Duodenal mucosa (tissue), 2 donors: ENCODE measurements at regions not wholly inside any gene's neighbourhood (a gene's known extent, or its start where the extent isn't known, plus 50 kb on each side); places are given as distances from the start of the nearest gene placed in this dataset.

ENCODE experiments used
- H3K27ac ChIP-seq: one replicate; pipeline ENCODE4 v1.7.0; 2013; ENCODE audit warnings: low read depth, low read length
- H3K27me3 ChIP-seq, 2 donors: one replicate each; pipeline ENCODE4 v1.7.0; 2013; ENCODE audit warnings: low read length in 2 of 2, control low read depth in 1 of 2; ENCODE audit not compliant: insufficient read depth in 2 of 2, control insufficient read depth in 1 of 2
- H3K36me3 ChIP-seq, 2 donors: one replicate each; pipeline ENCODE4 v1.7.0; 2013; ENCODE audit warnings: low read length in 2 of 2, control low read depth in 1 of 2; ENCODE audit not compliant: insufficient read depth in 2 of 2, control insufficient read depth in 1 of 2
- H3K4me1 ChIP-seq, 2 donors: one replicate each; pipeline ENCODE4 v1.7.0; 2013; ENCODE audit warnings: low read length in 2 of 2, control low read depth in 1 of 2; ENCODE audit not compliant: insufficient read depth in 2 of 2, control insufficient read depth in 1 of 2
- H3K4me3 ChIP-seq, 2 donors: one replicate each; pipeline ENCODE4 v1.7.0; 2013; ENCODE audit warnings: low read length in 2 of 2, low read depth in 1 of 2
- H3K9ac ChIP-seq, 2 donors: one replicate each; pipeline ENCODE4 v1.7.0; 2013; ENCODE audit warnings: low read length in 2 of 2, low read depth in 1 of 2
- H3K9me3 ChIP-seq, 2 donors: one replicate each; pipeline ENCODE4 v1.7.0; 2013; ENCODE audit warnings: low read length in 2 of 2, control low read depth in 1 of 2; ENCODE audit not compliant: control insufficient read depth in 1 of 2

- Histone ChIP-seq H3K4me1 (peaks cover 0 to 2% of the 10 kb centered on the region in 2 donors), H3K4me3 (no peak overlapping the region), H3K9me3 (no peaks in the 10 kb centered on the region), H3K36me3 (no peaks in the 10 kb centered on the region), H3K27ac (no peak overlapping the region), H3K9ac (no peak overlapping the region), H3K27me3 (no peaks in the 10 kb centered on the region)
Observed at GRCh38 chr14:34354556-34354955, 107.5 kb downstream of the SPTSSA start.

- Histone ChIP-seq H3K4me3 (no peak overlapping the region), H3K9ac (no peak overlapping the region), H3K9me3 (no peaks in the 10 kb centered on the region), H3K27ac (no peak overlapping the region), H3K27me3 (no peaks in the 10 kb centered on the region), H3K4me1 (no peaks in the 10 kb centered on the region), H3K36me3 (no peaks in the 10 kb centered on the region)
Observed at GRCh38 chr14:34350903-34351302, 111.1 kb downstream of the SPTSSA start.

GRCh38 chr14:34348592-34348991 is 113.4 kb downstream of the SPTSSA start:
- Histone ChIP-seq H3K9ac (no peak overlapping the region), H3K4me1 (no peaks in the 10 kb centered on the region), H3K36me3 (no peaks in the 10 kb centered on the region), H3K27ac (no peak overlapping the region), H3K4me3 (no peak overlapping the region), H3K27me3 (no peaks in the 10 kb centered on the region), H3K9me3 (no peaks in the 10 kb centered on the region)

- Histone ChIP-seq H3K9ac (no peak overlapping the region), H3K27ac (no peak overlapping the region), H3K4me1 (no peaks in the 10 kb centered on the region), H3K9me3 (no peaks in the 10 kb centered on the region), H3K36me3 (no peaks in the 10 kb centered on the region), H3K27me3 (no peaks in the 10 kb centered on the region), H3K4me3 (no peak overlapping the region)
Observed at GRCh38 chr14:34347683-34348082, 114.4 kb downstream of the SPTSSA start.

- H3K27me3 ChIP-seq = no peaks in the 10 kb centered on the region
- H3K9me3 ChIP-seq = no peaks in the 10 kb centered on the region
- no peak overlapping the region for H3K9ac ChIP-seq
- no peak overlapping the region for H3K4me3 ChIP-seq
- no peak overlapping the region for H3K27ac ChIP-seq
- no peaks in the 10 kb centered on the region for H3K36me3 ChIP-seq
- no peaks in the 10 kb centered on the region for H3K4me1 ChIP-seq
Observed at GRCh38 chr14:34345718-34346465, 116.1 kb downstream of the SPTSSA start.

- H3K36me3 ChIP-seq = no peaks in the 10 kb centered on the region
- H3K27ac ChIP-seq = no peak overlapping the region
- H3K4me1 ChIP-seq = no peaks in the 10 kb centered on the region
- H3K9ac ChIP-seq = no peak overlapping the region
- H3K9me3 ChIP-seq = no peaks in the 10 kb centered on the region
- no peak overlapping the region for H3K4me3 ChIP-seq
- no peaks in the 10 kb centered on the region for H3K27me3 ChIP-seq
Observed at GRCh38 chr14:34344318-34344717, 117.7 kb downstream of the SPTSSA start.

- Histone ChIP-seq H3K4me1 (peaks cover 0 to 3% of the 10 kb centered on the region in 2 donors), H3K9ac (no peak overlapping the region), H3K27me3 (no peaks in the 10 kb centered on the region), H3K27ac (no peak overlapping the region), H3K4me3 (no peak overlapping the region), H3K36me3 (no peaks in the 10 kb centered on the region), H3K9me3 (no peaks in the 10 kb centered on the region)
Observed at GRCh38 chr14:34340025-34340625, 121.9 kb downstream of the SPTSSA start.

GRCh38 chr14:34338056-34338455 is 124.0 kb downstream of the SPTSSA start:
- no peak overlapping the region for H3K4me3 ChIP-seq
- H3K27me3 ChIP-seq = no peaks in the 10 kb centered on the region
- no peaks in the 10 kb centered on the region for H3K9me3 ChIP-seq
- no peaks in the 10 kb centered on the region for H3K36me3 ChIP-seq
- H3K4me1 ChIP-seq = peaks cover 0 to 3% of the 10 kb centered on the region in 2 donors
- H3K9ac ChIP-seq = no peak overlapping the region
- no peak overlapping the region for H3K27ac ChIP-seq

GRCh38 chr14:34336501-34336900 is 125.5 kb downstream of the SPTSSA start:
- H3K9ac ChIP-seq = no peak overlapping the region

GRCh38 chr14:34335968-34336367 is 126.1 kb downstream of the SPTSSA start:
- Histone ChIP-seq H3K4me3 (no peak overlapping the region), H3K9ac (no peak overlapping the region), H3K36me3 (no peaks in the 10 kb centered on the region), H3K4me1 (peaks cover 10 to 17% of the 10 kb centered on the region in 2 donors), H3K9me3 (no peaks in the 10 kb centered on the region), H3K27me3 (no peaks in the 10 kb centered on the region), H3K27ac (no peak overlapping the region)

More at GRCh38 chr14:34336501-34336900, 125.5 kb downstream of the SPTSSA start:
- Histone ChIP-seq H3K4me3 (no peak overlapping the region), H3K27ac (no peak overlapping the region), H3K9me3 (no peaks in the 10 kb centered on the region), H3K4me1 (peaks cover 10 to 13% of the 10 kb centered on the region in 2 donors), H3K27me3 (no peaks in the 10 kb centered on the region), H3K36me3 (no peaks in the 10 kb centered on the region)
